NCI-H2196 (cell line): ENCODE measurements at regions not wholly inside any gene's neighbourhood (a gene's known extent, or its start where the extent isn't known, plus 50 kb on each side); places are given as distances from the start of the nearest gene placed in this dataset.

Source experiments
- DNase-seq: peaks from one replicate; lab custom pipeline; 2025; ENCODE audit not compliant: unreplicated experiment; lab: John Stamatoyannopoulos, UW

DNA sequence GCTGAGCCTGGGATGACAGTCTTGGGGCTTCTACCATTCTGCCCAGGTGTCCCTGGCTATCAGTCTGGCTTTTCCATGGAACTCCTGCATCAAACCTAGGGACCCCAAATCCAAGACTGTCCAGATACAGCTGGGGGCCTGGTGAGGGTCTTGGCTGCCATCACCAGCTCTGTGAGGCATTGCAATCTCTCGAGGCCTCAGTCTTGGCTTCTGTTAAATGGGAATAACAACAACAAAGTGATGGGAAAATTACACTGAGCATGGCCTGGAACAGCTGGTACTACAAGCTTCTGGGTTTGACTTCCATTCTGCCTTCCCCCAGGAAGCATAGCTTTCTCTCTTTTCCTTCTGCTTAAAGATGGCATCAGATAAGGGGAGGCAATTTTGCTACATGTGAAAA, 50.0 kb upstream of the LCTL start:
- DNase-seq, result no peak

DNA sequence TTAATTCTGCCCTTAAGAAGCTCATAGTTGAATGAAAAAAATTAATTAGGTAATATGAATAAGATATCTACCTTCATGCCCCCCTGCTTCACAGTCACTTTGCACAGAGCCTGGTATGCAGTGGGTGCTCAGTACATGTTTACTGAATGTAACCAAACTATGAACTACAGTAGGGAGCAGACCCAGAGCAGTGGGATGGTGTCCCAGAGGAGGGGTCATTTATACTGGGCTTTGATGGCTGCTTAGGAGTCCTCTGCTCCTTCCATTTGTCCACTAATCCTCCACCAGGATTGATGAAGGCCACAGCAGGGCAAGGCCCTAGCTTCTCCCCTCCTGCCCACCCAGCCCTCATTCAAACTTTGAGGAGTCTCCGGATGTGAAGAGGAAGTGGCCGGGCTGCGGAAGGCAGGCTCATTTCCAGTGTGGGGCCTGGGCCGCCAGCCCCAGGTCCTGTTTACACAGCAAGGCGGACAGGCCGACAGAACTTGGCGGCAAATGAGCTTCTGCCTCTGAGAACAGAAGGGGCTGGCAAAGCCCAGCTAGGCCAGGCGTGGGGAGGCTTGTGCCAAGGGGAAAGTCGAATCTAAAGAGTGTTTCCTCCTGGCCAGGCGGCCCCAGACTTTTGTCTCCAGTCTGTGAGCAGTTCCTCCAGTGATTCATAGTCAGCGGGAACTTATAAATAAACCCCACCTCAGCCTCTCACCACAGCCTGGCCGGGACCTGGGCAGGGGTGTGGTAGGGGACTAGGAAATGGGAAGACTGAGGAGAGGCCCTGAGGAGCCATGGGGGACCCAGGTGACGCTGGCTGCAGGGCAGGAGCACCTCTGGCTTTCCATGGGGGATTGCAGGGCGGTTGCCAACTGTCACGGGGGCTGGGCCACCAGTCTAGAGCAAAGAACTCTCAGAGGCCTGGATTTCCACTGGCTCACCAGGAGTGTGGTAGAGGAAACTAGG, 51.6 kb upstream of the LCTL start:
- no peak for DNase-seq

DNA sequence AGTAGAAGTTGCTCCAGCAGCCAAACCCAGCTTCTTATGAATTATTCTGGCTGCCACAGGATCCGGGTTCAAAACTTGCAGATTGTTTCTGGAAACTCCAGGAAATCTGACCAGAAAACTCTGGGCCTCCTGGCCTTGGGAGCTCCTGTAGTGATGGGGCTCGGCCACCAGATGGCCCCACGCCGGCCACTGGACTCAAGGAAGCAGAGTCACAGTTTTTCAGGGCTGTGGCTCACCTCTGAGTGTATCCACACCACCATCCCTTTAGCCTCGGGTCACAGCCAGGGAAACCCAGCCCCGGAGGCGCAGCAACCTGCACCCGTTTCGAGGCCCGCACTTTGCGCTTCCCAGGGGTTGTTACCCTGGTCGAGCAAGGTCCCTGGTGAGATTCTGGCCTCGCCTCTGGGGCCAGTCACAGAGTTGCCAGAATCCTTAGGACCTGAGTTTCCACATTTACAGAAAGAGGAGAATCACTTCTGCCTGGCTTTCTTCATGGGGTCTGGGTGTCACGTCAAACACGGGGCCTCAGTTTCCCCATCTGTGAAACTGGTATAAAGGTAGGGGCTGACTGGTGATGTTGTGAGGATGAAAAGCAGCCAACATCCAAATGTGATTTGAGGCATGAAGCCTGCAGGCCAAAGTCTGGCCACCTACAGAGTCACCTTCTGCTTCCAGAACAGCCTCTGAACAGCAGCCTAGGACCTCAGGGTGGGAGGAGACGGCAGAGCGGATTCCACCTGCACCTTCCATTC, 53.5 kb upstream of the LCTL start:
- DNase-seq, result peak; percentile 49

DNA sequence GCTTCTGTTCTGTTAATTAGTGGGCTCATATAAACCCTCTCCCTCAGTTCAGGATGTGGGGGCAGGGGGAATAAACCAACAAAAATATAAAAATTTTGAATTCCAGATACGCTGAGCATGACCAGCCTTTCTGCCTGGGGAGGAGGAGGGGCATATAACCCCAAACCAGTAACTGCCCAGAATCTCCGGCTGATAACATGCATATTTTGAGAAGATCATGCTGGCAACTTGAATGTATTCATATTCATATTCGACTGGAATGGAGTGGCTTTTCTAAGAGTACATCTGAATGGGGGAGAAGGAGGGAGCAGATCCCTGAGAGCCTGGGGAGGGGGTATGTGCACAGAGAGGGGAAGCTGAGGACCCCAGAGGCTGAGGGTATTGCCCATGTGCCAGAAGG, 54.5 kb upstream of the LCTL start:
- no peak for DNase-seq

DNA sequence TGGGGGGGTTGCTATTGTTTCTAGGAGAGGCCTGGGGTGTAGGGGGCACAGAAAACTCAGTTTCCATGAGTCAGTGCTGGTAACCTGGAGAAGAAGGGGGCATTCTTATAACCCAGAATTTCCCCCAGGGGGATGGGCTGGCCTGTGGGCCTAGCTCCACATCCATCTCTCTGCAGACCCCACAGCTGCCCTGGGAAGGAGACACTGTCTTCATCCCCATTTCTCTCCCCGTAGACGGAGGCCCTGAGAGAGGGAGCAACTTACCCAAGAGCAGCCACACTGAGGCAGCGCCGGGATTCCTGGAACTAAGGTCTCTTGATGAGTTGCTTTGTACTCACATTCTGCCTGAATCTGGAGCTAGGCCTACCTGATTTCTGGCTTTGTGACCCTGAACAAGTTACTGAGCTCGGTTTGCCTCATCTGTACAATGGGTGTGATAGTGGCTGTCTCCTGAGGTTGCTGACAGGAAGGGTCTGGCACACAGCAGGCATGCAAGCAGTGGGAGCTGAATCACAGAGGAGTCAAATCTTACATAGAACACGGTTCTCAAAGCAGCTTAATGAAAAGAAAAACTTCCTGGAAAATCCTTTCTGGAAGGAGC, 55.0 kb upstream of the LCTL start:
- DNase-seq, result no peak

DNA sequence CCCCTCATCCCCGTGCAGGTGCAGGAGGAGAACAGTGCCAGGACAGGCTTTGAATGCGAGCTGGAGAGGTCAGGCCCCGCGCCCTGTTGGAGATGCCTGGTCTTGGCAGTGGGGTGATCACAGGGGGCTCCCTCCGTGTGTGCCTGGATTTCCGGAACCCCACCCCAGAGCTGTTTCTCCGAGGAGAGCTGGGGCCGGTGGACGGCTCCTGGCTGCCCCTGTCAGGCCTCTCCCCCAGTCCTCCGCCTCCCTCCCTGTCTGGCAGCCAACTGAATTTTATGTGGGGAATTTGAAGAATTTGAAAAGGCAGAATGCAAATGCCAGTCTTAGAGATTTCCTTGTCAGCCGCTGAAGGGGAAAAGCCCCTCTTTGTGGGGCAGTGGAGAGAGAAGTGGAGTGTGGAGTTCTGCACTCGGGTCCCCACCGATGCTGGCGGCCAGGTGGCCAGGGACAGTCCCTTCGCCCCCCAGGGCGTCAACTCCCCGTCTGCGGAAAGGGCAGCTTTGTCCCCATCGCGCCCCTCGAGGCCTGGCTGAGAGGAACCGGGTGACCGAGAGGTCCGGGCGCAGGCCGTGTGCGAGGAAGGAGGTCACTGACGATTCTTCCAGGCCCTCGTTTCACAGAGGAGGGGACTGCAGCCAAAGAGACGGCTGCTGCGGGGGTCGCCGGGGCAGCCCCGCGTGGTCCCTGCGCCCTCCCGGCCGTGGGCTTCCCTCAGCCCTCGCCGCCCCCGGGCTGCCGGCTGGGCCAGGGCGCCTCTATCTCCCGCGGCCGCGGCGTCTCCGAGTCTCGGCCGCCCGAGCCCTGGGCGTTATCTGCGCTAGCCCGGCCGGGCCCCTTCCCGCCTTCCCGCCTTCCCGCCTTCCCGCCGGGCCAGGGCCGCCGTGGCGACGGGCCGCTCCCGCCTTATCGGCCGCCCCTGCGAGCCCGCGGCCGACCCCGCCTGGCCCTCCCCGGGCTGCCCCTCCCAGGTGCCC, 56.0 kb upstream of the LCTL start:
- no peak for DNase-seq

DNA sequence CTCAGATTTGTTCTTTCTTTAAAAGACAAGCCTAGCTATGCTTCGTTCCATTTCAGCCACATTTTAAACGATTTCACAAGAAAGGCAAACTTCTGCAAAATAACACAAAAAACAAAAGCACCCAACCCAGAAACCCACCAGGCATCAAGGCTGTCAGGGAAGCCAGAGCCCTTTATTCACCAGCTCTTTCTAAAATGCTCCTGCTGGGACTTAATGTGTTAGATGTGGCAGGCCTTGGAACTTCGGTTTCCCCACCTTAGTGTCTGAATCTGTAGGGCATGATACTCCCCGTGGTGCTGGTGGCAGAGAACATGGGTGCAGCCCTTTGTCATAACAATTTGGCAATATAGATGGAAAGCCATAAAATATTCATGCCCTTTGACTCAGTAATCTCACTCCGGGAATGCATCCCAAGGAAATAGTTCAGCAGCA, 56.8 kb upstream of the LCTL start:
- DNase-seq, result no peak

DNA sequence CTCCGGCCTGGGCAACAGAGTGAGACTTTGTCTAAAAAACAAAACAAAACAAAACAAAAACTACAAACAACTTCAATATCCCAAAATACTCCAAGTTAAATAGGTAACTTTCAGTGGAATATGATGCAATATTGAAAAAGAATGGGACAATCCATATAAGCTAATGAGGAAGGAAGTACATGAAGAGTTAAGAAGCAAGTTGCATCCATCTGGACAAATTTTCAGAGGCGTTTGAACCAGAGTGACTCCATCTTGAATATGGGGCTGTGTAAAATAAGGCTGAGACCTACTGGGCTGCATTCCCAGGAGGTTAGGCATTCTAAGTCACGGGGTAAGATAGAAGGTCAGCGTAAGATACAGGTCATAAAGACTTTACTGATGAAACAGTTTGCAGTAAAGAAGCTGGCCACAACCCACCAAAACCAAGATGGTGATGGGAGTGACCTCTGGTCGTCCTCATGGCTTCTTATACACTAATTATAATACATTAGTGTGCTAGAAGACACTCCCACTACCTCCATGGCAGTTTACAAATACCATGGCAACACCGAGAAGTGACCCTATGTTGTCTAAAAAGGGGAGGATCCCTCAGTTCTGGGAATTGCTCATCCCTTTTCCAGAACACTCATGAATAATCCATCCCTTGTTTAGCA, 58.1 kb upstream of the LCTL start:
- no peak for DNase-seq

DNA sequence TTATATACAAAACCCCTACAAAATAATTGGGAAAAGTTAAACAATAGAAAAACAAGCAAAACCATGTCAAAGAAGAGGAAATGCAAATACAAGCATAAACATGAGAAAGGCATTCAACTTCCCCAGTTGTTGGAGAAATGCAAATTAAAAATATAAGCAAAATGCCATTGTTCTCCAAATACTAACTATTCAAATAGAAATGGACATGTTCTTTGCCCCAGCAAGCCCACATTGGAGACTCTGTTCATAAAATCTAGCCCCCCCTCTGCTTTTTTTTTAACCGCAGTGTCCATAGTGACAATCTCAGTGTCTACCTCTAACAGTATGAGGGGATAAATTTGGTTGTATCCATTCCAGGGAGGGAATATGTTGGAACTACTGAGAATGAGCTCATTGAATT, 59.7 kb upstream of the LCTL start:
- DNase-seq, result no peak

DNA sequence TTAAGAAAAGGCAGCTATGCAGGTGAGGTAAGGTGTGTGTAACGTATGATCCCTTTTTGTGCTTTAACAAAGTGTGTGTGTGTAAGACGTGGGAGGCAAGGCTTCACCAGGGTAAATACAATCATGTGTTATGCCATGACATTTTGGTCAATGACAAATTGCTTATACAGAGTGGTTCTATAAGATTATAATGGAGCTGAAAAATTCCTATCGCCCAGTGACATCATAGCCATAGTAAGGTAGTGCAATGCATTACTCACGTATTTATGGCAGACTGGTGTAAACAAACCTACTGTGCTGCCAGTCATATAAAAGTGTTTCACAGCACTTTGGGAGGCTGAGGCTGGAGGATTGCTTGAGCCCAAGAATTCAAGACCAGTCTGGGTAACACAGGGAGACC, 60.2 kb upstream of the LCTL start:
- DNase-seq, result no peak

DNA sequence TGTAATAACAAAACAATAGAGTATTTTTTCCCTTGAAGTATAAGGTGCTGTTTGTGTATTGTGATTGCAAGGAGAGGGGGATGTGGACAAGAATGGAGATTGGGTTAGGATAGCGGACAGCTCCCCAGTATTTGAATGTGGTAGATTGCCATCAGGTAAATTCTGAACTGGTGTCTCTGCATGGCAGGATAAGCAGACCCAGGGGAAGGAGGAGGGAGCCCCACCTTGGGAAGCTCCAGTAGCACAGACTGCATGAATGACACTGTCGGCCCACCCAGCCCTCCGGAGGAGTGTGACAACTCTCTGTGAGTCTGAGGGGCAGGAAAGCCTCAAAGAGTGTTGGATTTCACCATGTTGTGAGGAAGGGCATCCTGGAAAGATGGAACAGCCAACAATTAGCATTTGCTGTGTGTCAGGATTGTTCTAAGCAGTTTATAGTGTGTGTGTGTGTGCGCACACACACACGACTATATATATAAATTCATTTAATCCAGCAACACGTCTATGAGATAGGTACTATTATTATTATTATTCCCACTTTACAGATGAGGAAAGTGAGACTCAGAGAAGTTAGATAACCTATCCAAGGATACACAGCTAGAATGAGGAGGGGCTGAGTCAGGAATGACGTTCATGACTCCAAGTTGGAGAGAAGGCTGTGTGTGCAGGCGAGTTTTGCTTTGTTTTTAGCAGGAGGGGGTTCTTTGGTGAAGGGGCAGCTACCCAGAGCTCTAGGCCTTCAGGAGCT, 63.4 kb upstream of the LCTL start:
- no peak for DNase-seq

DNA sequence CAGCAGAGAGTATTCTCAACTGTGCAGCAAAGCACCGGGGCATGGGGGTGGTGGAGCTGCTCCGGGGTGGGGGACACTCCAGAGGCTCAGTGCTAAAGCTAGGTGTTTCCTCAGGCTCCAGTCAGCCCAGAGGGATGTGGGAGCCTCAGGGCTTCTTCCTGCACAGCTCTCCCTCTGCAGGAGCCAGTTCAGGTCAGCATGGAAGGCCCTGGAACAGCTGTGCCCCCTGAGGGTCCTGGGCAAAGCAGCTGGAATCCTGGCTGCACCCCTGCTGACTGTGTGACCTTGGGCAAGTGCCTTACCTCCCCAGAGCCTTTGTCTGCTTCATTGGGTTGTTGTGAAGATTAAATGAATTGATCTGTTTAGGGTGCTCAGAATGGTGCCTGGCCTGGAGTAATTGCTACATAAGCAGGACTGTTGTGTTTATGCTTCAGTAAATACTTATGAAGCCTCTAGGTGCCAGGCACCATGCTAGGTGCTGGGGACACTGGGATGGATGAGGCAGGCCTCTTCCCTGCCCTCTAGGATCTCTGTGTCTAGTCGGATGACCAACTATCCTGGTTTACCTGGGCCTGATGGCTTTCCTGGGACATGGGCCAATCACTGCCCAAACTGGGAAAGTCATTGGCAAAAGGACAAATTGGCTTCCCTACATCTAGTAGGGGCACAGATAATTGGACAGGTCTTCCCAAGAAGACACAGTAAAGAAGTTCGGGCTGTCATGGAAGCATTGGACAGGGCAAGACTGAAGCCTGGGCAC, 64.2 kb upstream of the LCTL start:
- no peak for DNase-seq

DNA sequence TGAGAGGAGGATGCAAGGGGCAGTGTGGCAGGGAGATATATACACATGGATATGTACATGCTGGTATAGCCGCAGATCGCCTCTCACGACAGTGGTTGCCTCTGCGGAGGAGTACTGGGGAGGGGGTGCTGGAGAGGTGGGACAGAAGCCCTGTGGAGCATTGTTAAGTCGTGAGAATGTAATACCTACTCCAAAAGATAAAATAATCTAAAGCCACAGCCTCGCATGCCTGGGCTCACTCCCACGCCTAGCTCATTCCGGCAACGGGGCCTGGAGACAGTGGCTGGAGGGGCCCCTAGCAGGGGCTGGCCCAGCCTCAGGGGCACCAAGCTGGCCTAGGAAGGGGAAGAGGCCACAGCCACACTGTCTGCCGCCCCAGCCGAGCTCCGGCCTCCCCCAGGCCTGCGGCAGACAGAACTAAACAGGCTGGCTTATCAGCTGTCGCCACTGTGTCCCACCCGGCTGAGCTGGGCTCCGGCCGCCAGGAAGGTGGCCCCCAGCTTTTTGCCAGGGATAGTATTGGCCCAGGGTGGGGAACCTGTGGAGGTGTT, 65.1 kb upstream of the LCTL start:
- DNase-seq, result no peak

DNA sequence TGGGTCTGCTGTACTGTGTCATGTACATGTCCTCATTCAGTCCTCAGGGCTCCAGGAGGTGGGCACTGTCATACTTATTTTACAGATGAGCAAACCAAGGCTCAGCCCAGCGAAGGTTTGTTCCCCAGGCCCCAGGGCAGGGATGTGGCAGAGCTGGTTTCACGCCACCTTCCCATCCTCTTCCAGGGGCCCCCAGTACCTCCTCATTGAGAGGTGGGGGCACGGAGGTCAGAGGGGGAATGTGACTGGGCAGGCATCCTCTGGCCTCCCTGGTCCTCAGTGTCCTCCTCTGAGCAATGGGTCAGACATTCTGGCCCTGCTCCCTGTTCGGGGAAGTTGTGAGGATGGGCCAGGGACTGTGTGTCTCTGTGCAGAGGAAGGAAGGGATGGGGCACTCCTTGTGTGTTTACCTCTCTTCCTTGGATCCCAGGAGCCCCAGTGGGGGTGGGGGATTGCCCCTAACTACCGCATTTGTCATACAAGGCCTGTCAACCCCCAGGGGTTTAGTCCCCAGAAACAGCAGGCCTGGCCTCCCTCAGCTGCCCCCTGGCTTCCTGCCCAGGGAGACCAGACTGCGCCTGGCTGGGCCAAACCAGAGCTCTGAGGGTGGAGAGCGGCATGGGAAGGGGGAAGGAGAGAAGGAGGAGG, 65.9 kb upstream of the LCTL start:
- no peak for DNase-seq

DNA sequence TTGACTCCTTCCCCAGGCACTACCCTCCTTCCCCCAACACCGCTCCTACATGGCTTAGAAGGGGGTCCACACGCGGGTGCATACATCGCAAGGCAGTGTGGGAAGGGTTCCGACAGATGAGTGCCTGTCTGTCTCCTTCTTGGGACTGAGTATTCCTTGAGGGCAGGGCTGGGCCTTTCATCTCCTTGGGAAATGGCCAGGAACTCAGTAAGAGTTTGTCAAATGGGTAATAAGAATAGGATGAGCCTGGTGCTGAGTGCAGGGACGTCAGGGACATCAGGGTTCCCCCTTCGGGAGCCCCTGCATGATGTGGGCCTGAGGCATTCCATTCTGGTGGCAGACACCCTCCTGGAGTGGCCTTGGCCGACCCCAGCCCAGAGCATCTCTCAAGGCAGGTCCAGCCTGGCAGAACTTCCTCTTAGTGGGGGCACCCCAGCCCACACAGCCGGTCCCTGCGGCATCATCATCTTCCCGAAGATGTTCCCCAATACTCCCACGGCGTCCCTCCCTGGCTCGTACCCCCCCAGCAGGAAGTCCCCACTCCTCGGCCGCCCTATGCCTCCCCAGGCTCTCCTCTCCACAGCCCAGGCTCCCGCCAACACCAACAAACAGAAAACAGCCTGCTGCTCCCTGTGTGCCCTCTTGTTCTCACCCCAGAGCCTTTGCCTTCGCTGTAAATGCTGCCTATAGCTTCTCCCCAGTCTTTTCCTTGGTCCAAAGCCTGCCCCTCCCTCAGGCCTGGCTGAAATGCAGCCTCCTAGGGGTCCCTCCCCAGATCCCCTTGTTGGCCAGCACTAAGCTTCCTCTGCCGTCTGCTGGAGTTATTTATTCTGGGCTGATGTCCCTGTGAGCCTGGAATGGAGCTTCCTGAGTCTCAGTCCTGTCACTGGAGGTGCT, 67.5 kb upstream of the LCTL start:
- no peak for DNase-seq

DNA sequence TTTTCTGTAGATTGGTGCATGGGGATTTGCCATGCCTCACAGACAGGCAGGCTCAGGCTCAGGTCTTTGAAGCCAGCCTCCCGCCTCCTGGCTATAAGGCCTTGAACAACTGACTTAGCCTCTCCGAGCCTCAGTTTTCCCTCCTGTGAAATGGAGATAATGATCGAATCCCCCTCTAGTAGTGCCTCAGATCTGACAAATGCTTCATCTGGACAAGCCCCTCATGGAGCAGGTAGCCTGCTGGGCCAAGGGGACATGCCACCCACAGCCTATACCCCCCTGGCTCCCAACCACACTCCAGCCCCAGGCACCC, 68.1 kb upstream of the LCTL start:
- DNase-seq, result no peak

DNA sequence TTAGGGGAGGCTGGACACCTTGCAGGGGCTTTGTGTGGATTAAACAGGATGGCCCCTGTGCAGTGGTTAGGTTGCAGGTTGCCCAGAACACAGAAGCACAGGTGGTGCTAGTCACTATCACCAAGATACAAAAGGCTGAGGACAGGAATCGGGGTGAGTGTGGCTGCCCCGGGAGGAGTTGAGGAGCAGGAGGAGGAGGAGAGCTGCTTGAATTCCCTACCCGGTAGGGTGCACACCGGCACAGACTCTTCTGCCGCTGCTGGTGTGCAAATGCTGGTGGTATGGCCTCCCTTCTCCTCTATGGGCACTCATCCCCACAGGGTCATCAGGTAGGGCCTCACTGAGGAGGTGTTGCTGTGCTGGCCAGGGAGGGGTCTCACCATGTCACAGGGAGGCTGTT, 67.5 kb upstream of the SMAD6 start:
- DNase-seq, result no peak
